Neuronal stem cell (in vitro differentiated cells): ENCODE measurements at regions not wholly inside any gene's neighbourhood (a gene's known extent, or its start where the extent isn't known, plus 50 kb on each side); places are given as distances from the start of the nearest gene placed in this dataset.

Experiments
- DNase-seq: peaks from one replicate; pipeline ENCODE4 v3.0.0-alpha.2; 2013; ENCODE audit warnings: low spot score
- H2AFZ ChIP-seq: one replicate; pipeline ENCODE4 v1.6.1; 2013; ENCODE audit warnings: mild to moderate bottlenecking, low read length, inconsistent platforms
- H2AK5ac ChIP-seq: 2 replicates; pipeline ENCODE4 v1.6.1; 2013; ENCODE audit warnings: low read depth, mild to moderate bottlenecking, inconsistent platforms, low read length, moderate library complexity, mixed read lengths
- H2BK120ac ChIP-seq: 2 replicates; pipeline ENCODE4 v1.6.1; 2013; ENCODE audit warnings: low read depth, mild to moderate bottlenecking, inconsistent platforms, low read length, moderate library complexity, mixed read lengths
- H2BK12ac ChIP-seq: one replicate; pipeline ENCODE4 v1.6.1; 2013; ENCODE audit warnings: low read length, inconsistent platforms
- H2BK15ac ChIP-seq: 2 replicates; pipeline ENCODE4 v1.6.1; 2013; ENCODE audit warnings: mild to moderate bottlenecking, low read length, inconsistent platforms, mixed read lengths
- H2BK5ac ChIP-seq: one replicate; pipeline ENCODE4 v1.6.1; 2013; ENCODE audit warnings: inconsistent platforms, mild to moderate bottlenecking, low read length, moderate library complexity
- H3K14ac ChIP-seq: one replicate; pipeline ENCODE4 v1.6.1; 2013; ENCODE audit warnings: low read length, inconsistent platforms
- H3K18ac ChIP-seq: 2 replicates; pipeline ENCODE4 v1.6.1; 2013; ENCODE audit warnings: low read length, inconsistent platforms
- H3K23ac ChIP-seq: 2 replicates; pipeline ENCODE4 v1.6.1; 2013; ENCODE audit warnings: low read depth, mild to moderate bottlenecking, mixed read lengths, low read length, inconsistent platforms; ENCODE audit not compliant: poor library complexity
- H3K27ac ChIP-seq: replicated peaks from 3 replicates; pipeline ENCODE4 v1.5.1; 2013; ENCODE audit warnings: low read length, inconsistent platforms
- H3K27me3 ChIP-seq, 3 experiments: 2 replicates each; pipeline ENCODE4 v1.6.1; 2013; ENCODE audit warnings: low read length in 3 of 3, mild to moderate bottlenecking in 2 of 3, inconsistent platforms in 1 of 3, low read depth in 1 of 3, mixed read lengths in 1 of 3, moderate library complexity in 1 of 3; ENCODE audit not compliant: control insufficient read depth in 3 of 3, insufficient read depth in 3 of 3
- H3K36me3 ChIP-seq, 2 donors: replicated peaks in 1 of 2; 2 replicates each; pipeline ENCODE4 v1.6.1; 2013; ENCODE audit warnings: low read length in 2 of 2; ENCODE audit not compliant: control insufficient read depth in 2 of 2, insufficient read depth in 2 of 2
- H3K4ac ChIP-seq: 2 replicates; pipeline ENCODE4 v1.6.1; 2013; ENCODE audit warnings: inconsistent platforms, mild to moderate bottlenecking, low read length, moderate library complexity
- H3K4me1 ChIP-seq, 2 donors: 1 replicate in 1 of 2; 2 replicates in 1 of 2; pipeline ENCODE4 v1.6.1; 2013; ENCODE audit warnings: low read length in 2 of 2, low read depth in 1 of 2; ENCODE audit not compliant: control insufficient read depth in 2 of 2, insufficient read depth in 1 of 2
- H3K4me2 ChIP-seq: one replicate; pipeline ENCODE4 v1.6.1; 2013; ENCODE audit warnings: mild to moderate bottlenecking, low read length, inconsistent platforms; ENCODE audit not compliant: insufficient read depth, poor library complexity, severe bottlenecking
- H3K4me3 ChIP-seq, 2 donors: 2 replicates each; pipeline ENCODE4 v1.5.1; 2013; ENCODE audit warnings: low read length in 2 of 2, mild to moderate bottlenecking in 2 of 2, inconsistent platforms in 1 of 2, moderate library complexity in 1 of 2
- H3K79me1 ChIP-seq: one replicate; pipeline ENCODE4 v1.6.1; 2013; ENCODE audit warnings: low read depth, mild to moderate bottlenecking, inconsistent platforms, low read length, moderate library complexity
- H3K9ac ChIP-seq: one replicate; pipeline ENCODE4 v1.6.1; 2013; ENCODE audit warnings: mild to moderate bottlenecking, low read depth, low read length, inconsistent platforms; ENCODE audit not compliant: poor library complexity
- H3K9me3 ChIP-seq, 2 donors: replicated peaks in 1 of 2; 2 replicates each; pipeline versions ENCODE3 to v1.6.1; 2013; ENCODE audit warnings: low read length in 2 of 2, mild to moderate bottlenecking in 2 of 2, inconsistent platforms in 1 of 2, low read depth in 1 of 2, mixed read lengths in 1 of 2, moderate library complexity in 1 of 2; ENCODE audit not compliant: control insufficient read depth in 2 of 2, insufficient read depth in 1 of 2
- H4K8ac ChIP-seq: one replicate; pipeline ENCODE4 v1.6.1; 2013; ENCODE audit warnings: low read depth, mild to moderate bottlenecking, inconsistent platforms, low read length, moderate library complexity
- H4K91ac ChIP-seq: one replicate; pipeline ENCODE4 v1.6.1; 2013; ENCODE audit warnings: low read length, low read depth, mild to moderate bottlenecking, inconsistent platforms; ENCODE audit not compliant: poor library complexity
- WGBS, 2 donors: extraction: QIAGEN DNeasy Blood & Tissue Kit; methylation state at CpG; one replicate each; pipeline ENCODE4 v1.1.7; 2013; ENCODE audit warnings: missing lambda C conversion rate in 2 of 2, mixed read lengths in 1 of 2; ENCODE audit not compliant: insufficient read length in 2 of 2, insufficient replicate concordance in 1 of 2; ENCODE audit errors: extremely low coverage in 2 of 2; 5-methylcytosine and 5-hydroxymethylcytosine counted together

DNA sequence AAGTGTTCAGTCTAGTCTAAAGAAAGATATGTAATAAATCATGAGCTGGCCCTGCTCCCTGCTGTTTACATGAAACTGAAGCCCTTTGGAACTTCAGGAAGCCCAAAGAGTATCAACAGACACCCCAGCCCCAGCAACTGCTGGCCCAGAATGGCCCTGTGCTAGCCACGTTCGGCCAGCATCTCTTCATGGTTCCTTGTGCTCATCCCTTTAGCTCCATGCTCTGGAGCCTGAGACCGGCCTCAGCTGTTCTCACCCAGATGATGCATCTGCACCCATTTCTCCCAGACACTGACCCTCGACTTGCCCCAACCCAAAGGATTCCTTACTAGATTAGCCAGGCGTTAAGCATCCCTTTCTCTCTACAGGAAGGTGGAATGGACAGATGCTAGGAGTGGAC, 207.3 kb downstream of the HS3ST3B1 start:
- Histone ChIP-seq H3K14ac (no peak overlapping the region), H4K91ac (no peak overlapping the region), H3K4me3 (no peak overlapping the region), H2AK5ac (no peak overlapping the region), H2BK5ac (no peak overlapping the region), H3K27ac (no peak overlapping the region), H3K4me1 (peaks cover under 1 to 1% of the 10 kb centered on the region in 2 donors), H2BK12ac (no peak overlapping the region), H3K36me3 (no peaks in the 10 kb centered on the region), H3K9me3 (peaks cover 0 to 6% of the 10 kb centered on the region in 2 donors), H3K23ac (no peak overlapping the region), H2AFZ (no peak overlapping the region), H4K8ac (no peak overlapping the region), H3K4ac (no peak overlapping the region), H3K79me1 (no peaks in the 10 kb centered on the region), H3K18ac (no peak overlapping the region), H3K27me3 (no peaks in the 10 kb centered on the region), H2BK15ac (no peak overlapping the region), H3K9ac (no peak overlapping the region), H3K4me2 (no peak overlapping the region), H2BK120ac (no peak overlapping the region)
- WGBS, 2 donors: no CpG with 5 or more reads among the region's 5 CpGs
- no peak for DNase-seq

DNA sequence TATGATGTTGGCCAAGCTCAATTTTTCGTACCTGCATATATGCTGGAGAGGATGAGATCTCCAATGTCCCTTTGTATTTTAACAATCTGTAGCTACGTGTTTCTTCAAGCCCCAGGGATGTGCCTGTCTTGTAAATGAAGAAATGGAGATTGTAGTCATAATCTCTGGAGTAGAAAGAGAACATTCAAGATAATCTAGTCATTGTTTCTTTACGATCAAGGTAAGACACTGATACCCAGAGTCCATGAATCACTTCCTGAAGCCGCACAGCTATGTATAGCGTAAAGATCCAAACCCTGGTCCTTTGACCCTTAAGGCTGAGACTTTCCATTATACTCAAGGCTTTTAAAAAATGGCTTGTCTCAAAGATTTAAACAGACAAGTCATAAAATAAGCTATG, 205.5 kb downstream of the HS3ST3B1 start:
- Histone ChIP-seq H3K4ac (no peak overlapping the region), H3K14ac (no peak overlapping the region), H3K4me1 (peaks cover 0 to 1% of the 10 kb centered on the region in 2 donors), H3K9ac (no peak overlapping the region), H2BK120ac (no peak overlapping the region), H3K9me3 (peaks cover 0 to 6% of the 10 kb centered on the region in 2 donors), H3K23ac (no peak overlapping the region), H3K79me1 (no peaks in the 10 kb centered on the region), H2AFZ (no peak overlapping the region), H4K91ac (no peak overlapping the region), H2BK15ac (no peak overlapping the region), H2BK12ac (no peak overlapping the region), H4K8ac (no peak overlapping the region), H3K4me2 (no peak overlapping the region), H3K27ac (no peak overlapping the region), H3K36me3 (no peaks in the 10 kb centered on the region), H3K27me3 (no peaks in the 10 kb centered on the region), H3K18ac (no peak overlapping the region), H2BK5ac (no peak overlapping the region), H3K4me3 (no peak overlapping the region), H2AK5ac (no peak overlapping the region)
- DNase-seq: no peak
- WGBS, 2 donors: no CpG with 5 or more reads among the region's 5 CpGs

DNA sequence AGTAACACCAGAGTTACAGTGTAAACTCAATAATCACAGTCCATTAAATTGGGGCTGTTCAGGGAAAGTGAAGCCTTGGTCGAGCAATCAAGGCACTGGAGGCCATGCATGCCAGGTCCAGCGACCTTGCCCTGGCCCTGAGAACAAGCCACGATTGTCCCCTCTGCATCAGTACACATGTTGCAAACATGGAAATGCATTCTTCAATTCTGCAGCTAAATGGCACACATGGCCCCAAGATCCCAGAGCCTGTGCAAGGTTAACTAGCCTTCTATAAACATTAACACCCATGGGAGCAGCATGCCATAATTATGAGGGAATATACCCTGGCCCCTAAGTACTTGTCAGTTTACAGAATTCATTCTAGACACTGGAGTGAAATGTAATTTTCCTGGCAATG, 204.7 kb downstream of the HS3ST3B1 start:
- H3K9ac ChIP-seq: no peak overlapping the region
- H3K36me3 ChIP-seq: no peaks in the 10 kb centered on the region
- H3K4me3 ChIP-seq: no peak overlapping the region
- no peak overlapping the region for H2BK12ac ChIP-seq
- no peak overlapping the region for H3K23ac ChIP-seq
- H2BK15ac ChIP-seq: no peak overlapping the region
- H3K4me2 ChIP-seq: no peak overlapping the region
- H3K18ac ChIP-seq: no peak overlapping the region
- no peak overlapping the region for H3K27ac ChIP-seq
- H2AFZ ChIP-seq: no peak overlapping the region
- no peaks in the 10 kb centered on the region for H3K27me3 ChIP-seq
- no peak for DNase-seq
- H3K4ac ChIP-seq: no peak overlapping the region
- WGBS, 2 donors: no CpG with 5 or more reads among the region's 3 CpGs
- no peak overlapping the region for H2BK120ac ChIP-seq
- H2AK5ac ChIP-seq: no peak overlapping the region
- no peak overlapping the region for H3K14ac ChIP-seq
- no peaks in the 10 kb centered on the region for H3K79me1 ChIP-seq
- H3K4me1 ChIP-seq: peaks cover 0 to 1% of the 10 kb centered on the region in 2 donors
- no peak overlapping the region for H2BK5ac ChIP-seq
- H4K8ac ChIP-seq: no peak overlapping the region
- H4K91ac ChIP-seq: no peak overlapping the region
- peaks cover 0 to 6% of the 10 kb centered on the region in 2 donors for H3K9me3 ChIP-seq

DNA sequence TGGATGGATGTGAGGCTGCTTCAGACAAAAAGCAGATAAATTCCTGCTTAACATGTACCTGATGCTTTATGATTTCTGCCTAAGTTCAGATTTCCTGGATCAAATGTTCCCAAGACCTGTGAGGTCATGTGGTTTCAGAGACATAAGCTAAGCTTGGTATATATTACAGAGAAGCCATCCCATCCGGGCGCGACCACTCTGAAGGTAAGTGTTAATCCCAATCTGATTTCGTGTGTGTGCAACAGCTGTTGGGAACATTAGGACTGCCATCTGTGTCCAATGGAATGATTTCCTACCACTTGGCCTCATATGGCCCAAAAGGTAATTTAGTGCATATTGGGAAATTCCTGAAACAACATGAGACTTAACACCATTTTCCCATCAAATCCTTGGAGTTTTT, 199.1 kb downstream of the HS3ST3B1 start:
- Histone ChIP-seq H2BK120ac (no peak overlapping the region), H4K8ac (no peak overlapping the region), H2AFZ (no peak overlapping the region), H2BK12ac (no peak overlapping the region), H3K36me3 (no peaks in the 10 kb centered on the region), H3K4me1 (no peaks in the 10 kb centered on the region), H3K79me1 (no peaks in the 10 kb centered on the region), H3K4me3 (no peak overlapping the region), H3K18ac (no peak overlapping the region), H3K23ac (no peak overlapping the region), H2BK5ac (no peak overlapping the region), H3K4ac (no peak overlapping the region), H3K9ac (no peak overlapping the region), H2AK5ac (no peak overlapping the region), H3K27ac (no peak overlapping the region), H3K27me3 (no peaks in the 10 kb centered on the region), H3K9me3 (no peaks in the 10 kb centered on the region), H3K4me2 (no peak overlapping the region), H2BK15ac (no peak overlapping the region), H3K14ac (no peak overlapping the region), H4K91ac (no peak overlapping the region)
- no peak for DNase-seq
- WGBS, 2 donors: no CpG with 5 or more reads among the region's 4 CpGs
